ENCODE measurements at regions not wholly inside any gene's neighbourhood (a gene's known extent, or its start where the extent isn't known, plus 50 kb on each side); places are given as distances from the start of the nearest gene placed in this dataset.

DNA sequence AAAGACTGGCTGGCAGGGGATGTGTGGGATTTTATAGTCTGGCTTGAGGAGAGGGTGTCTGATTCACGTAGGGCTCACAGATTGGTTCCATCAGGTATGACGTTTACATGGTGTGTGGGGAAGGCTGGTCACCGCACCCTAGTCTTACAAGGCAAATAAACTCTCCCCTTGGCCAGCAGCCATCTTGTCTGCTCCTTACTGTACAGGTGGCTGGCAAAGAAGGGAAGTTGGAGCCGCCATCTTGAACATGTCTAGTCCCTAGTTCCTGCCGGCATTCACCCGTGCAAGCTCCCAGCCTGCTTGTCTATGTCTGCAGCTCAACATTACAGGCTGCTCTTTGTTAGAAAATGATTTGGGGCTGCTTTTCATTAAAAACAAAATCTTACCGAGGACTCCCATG lies 97.6 kb downstream of the RAMP3 start:
- H3K4me1 ChIP-seq = no peaks in the 10 kb centered on the region
- FAIRE-seq (no peak), DNase-seq (no peak), ATAC-seq (no peak)
- no peaks in the 10 kb centered on the region for H3K36me3 ChIP-seq
- intact Hi-C loops (cut with DNase I) = loop anchor here in 2 of 3 donors (5.0 to 10.0 kb wide), 2 partner anchors 93 to 100 kb away; partner anchors contain the start of gene RAMP3 (in 1 of the 2)
- no peak overlapping the region for H3K4me3 ChIP-seq
- no peaks in the 10 kb centered on the region for H3K27me3 ChIP-seq
- 72 to 83% methylated on average over 7 of the region's 7 CpGs for WGBS, 2 donors
- TF ChIP-seq CTCF (IDR thresholded peaks at IDR 0.05) = no peak
- H3K9me3 ChIP-seq = no peaks in the 10 kb centered on the region
- no peak overlapping the region for H3K27ac ChIP-seq

DNA sequence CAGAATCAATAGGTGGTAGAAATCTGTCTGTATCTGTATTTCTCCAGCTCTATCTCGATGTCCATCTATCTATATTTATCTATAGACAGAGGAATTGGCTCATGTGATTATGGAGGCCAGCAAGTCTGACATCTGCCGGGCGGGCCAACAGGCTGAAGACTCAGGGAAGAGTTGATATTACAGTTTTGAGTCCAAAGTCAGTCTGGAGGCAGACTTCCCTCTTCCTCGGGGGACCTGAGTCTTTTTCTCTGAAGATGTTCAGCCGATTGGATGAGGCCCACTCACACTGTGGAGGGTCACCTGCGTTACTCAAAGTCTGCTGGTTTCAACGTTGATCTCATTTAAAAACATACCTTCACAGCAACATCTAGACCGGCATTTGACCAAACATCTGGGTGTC lies 98.7 kb downstream of the RAMP3 start:
- no peaks in the 10 kb centered on the region for H3K4me1 ChIP-seq
- no peaks in the 10 kb centered on the region for H3K27me3 ChIP-seq
- no peaks in the 10 kb centered on the region for H3K9me3 ChIP-seq
- no peaks in the 10 kb centered on the region for H3K36me3 ChIP-seq
- FAIRE-seq (no peak), DNase-seq (no peak), ATAC-seq (no peak)
- intact Hi-C loops (cut with DNase I) = loop anchor here in 2 of 3 donors (5.0 to 10.0 kb wide), 2 partner anchors 94 to 102 kb away; partner anchors contain the start of gene RAMP3 (in 1 of the 2)
- H3K4me3 ChIP-seq = no peak overlapping the region
- WGBS, 2 donors = 61 to 65% methylated on average over 8 of the region's 8 CpGs
- no peak overlapping the region for H3K27ac ChIP-seq
- TF ChIP-seq CTCF (IDR thresholded peaks at IDR 0.05) = no peak

GRCh38 chr7:45256775-45257174 lies 99.2 kb downstream of the RAMP3 start:
- Histone ChIP-seq H3K36me3 (no peaks in the 10 kb centered on the region), H3K9me3 (no peaks in the 10 kb centered on the region), H3K27ac (no peak overlapping the region), H3K4me3 (no peak overlapping the region), H3K27me3 (no peaks in the 10 kb centered on the region), H3K4me1 (no peaks in the 10 kb centered on the region)
- WGBS, 2 donors = 73 to 86% methylated on average over 2 of the region's 2 CpGs
- no peak for DNase-seq
- intact Hi-C loops (cut with DNase I) = loop anchor here in 2 of 3 donors (5.0 to 10.0 kb wide), 2 partner anchors 94 to 102 kb away; partner anchors contain the start of gene RAMP3 (in 1 of the 2)
- TF ChIP-seq CTCF (IDR thresholded peaks at IDR 0.05) = no peak
- no peak for ATAC-seq
- no peak for FAIRE-seq

GRCh38 chr7:45257284-45257683 lies 99.7 kb downstream of the RAMP3 start:
- FAIRE-seq = no peak
- H3K27ac ChIP-seq = no peak overlapping the region

More at GRCh38 chr7:45257284-45257683, 99.7 kb downstream of the RAMP3 start:
- intact Hi-C loops (cut with DNase I) = loop anchor here in 2 of 3 donors (5.0 to 10.0 kb wide), 2 partner anchors 95 to 102 kb away; partner anchors contain the start of gene RAMP3 (in 1 of the 2)
- Histone ChIP-seq H3K4me1 (no peaks in the 10 kb centered on the region), H3K27me3 (no peaks in the 10 kb centered on the region), H3K36me3 (no peaks in the 10 kb centered on the region), H3K4me3 (no peak overlapping the region), H3K9me3 (no peaks in the 10 kb centered on the region)
- DNase-seq (no peak), ATAC-seq (no peak)
- TF ChIP-seq CTCF (IDR thresholded peaks at IDR 0.05) = no peak
